GM18868 (cell line): ENCODE measurements at regions not wholly inside any gene's neighbourhood (a gene's known extent, or its start where the extent isn't known, plus 50 kb on each side); places are given as distances from the start of the nearest gene placed in this dataset.
A peak's percentile ranks its signal among the peaks of the same experiment; 100 is the strongest.

Source experiments
- ATAC-seq: cut with Tn5 transposase; IDR thresholded peaks from one replicate; pipeline ENCODE4 v1.9.1; 2021; ENCODE audit warnings: mild to moderate bottlenecking, moderate library complexity; ENCODE audit not compliant: unreplicated experiment

- ATAC-seq, result no peak
These were observed 238.5 kb upstream of the ZC3H12C start for GRCh38 chr11:109854731-109855130.

- ATAC-seq, result no peak
These were observed 236.3 kb upstream of the ZC3H12C start for GRCh38 chr11:109856928-109857327.

DNA sequence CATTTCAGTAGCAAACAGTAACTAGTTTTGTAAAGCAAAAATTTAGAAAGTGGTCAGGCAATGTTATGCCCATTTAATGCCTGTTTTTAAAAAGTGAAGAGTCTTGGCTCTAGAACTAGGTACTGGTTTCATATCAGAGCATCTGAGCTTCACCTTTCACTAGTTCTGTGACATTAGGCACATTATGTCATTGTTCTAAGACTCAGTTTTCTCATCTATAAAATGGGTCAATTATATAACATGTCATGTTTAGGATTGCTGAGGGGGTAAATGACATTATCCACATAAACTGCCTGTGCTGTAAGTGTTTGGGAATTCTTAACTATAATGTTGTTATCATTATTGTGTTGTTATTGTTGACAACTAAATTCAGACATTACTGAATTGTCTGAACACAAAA, 235.6 kb upstream of the ZC3H12C start:
- ATAC-seq, result no peak

DNA sequence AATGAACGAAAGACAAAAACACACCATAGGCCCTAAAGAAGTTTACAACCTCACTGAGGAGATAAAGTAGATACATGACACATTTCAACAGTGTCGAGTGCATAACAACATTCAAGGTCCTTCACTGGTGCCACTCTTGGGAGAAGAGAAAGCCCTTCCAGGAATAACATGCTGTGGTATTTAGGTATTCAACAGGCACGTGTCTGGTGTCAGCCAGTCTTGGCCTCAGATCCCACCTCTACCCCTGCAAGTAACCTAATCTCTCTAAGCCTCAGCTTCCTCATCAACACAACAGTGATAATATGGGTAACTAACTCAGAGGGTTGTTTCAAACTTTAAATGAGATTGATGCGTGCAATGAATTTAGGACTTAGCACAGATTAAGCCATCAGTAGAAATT, 235.0 kb upstream of the ZC3H12C start:
- no peak for ATAC-seq

- ATAC-seq, result no peak
These were observed 234.0 kb upstream of the ZC3H12C start for GRCh38 chr11:109859045-109859724.

- ATAC-seq, result no peak
These were observed 230.4 kb upstream of the ZC3H12C start for GRCh38 chr11:109862835-109863234.

- peak; percentile 91 for ATAC-seq
These were observed 229.0 kb upstream of the ZC3H12C start for GRCh38 chr11:109864151-109864661.

GRCh38 chr11:109864834-109865547, 228.2 kb upstream of the ZC3H12C start:
- peak; percentile 43 for ATAC-seq

DNA sequence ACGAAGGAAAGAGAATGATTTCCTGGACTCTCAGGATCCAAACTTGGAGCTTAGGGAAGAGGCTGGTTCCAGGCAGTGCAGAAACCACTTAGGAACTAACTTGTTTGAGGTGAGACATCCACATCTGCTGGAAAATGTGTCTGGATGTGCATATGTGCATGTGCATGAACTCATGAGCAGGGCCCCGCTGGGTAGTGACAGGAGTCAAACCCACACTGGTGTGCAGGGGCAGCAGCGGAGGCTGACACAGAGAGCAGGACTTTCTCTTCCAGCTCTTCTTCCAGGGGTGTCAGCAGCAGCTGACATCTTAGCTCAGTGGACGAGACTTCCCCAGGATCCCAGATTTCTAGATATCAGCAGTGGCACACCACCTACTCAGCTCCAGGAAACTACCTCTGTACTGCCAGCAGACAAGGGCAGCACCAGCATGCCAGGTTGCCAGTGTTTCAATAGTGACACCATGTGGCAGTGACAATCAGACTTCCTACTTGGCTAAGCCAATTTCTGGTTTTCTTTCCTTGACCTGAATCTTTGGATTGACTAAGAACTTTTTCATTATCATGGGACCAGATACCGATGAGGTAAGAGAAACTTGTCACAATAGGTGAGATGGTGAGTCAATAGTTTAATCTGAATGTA, 227.5 kb upstream of the ZC3H12C start:
- no peak for ATAC-seq

- ATAC-seq, result no peak
These were observed 225.4 kb upstream of the ZC3H12C start for GRCh38 chr11:109867784-109868183.

DNA sequence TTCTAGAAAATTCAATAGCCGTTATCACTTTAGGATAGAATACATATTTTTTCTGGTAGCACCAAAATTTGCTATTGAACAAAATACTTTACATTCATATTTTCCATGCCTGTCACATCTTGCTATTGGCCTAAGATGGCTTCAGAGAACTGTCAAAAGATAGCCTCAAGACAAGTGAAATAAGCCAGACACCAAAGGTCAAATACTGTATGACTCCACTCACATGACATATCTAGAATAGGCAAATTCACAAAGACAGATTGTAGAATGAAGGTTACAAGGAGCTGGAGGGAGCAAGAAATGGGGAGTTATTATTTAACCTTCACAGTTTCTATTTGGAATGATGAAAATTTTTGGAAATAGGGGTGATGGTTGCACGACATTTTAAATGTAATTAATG, 223.7 kb upstream of the ZC3H12C start:
- no peak for ATAC-seq

DNA sequence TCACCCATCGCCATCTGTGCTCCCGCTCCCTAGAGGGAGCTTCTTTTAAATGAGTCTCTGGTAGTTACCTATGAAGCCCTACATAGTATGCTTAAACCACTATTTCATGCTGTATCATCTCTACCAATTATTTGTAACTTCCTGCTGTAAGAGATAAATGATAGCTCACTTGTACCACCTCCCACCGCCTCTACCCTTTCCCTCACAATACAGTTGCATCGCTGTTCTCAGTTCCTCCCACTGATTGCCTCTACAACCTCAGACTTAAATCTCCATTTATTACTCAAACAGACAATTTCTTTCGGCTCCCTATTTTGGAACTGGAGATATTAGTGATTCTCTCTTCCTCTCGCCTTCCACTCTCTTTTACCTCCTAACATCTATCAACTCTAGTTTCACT, 222.9 kb upstream of the ZC3H12C start:
- no peak for ATAC-seq

DNA sequence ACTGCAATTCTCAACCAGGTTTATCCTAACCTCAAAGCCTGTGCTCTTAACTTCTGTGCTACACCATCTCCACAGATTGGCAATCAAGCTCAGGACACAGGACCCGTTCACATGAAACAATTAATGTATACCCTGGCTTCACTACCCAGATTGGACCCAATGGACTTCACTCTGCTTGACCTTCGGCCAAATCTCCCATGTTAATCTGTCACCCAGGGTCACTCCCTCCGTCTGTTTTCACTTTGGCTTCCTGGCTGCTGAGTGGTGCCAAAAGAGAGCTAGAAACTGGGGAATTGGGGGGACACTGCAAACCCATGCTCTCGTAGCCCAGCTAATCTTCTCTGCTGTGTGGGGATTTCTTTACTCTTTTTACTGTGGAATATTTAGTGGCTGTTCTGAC, 216.1 kb upstream of the ZC3H12C start:
- ATAC-seq, result no peak

- no peak for ATAC-seq
These were observed 208.7 kb upstream of the ZC3H12C start for GRCh38 chr11:109884501-109884900.

- ATAC-seq, result no peak
These were observed 208.2 kb upstream of the ZC3H12C start for GRCh38 chr11:109885006-109885405.

DNA sequence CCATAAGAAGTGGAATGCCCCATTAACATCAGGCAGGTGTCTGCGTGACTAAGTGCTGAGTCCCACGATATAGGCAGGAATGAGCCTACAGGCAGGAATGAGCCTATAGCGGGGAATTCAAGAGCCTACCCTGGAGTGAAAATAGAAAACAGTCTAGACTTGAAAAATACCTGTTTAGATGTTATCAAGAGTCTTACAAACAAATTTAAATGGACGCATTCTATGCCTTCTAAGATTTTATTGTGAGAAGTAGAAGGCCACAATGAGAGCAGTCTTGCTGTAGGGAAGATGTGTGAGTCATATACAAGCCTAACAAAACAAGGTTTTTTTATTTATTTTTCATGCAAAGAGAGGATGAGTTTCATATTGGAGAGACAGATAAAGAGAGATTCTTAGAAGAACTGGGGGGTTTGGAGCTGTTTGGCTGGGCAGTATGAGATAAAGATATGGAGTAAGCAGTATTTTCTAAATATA, 200.8 kb upstream of the ZC3H12C start:
- ATAC-seq, result no peak

- ATAC-seq, result no peak
These were observed 198.9 kb upstream of the ZC3H12C start for GRCh38 chr11:109894242-109894641.

DNA sequence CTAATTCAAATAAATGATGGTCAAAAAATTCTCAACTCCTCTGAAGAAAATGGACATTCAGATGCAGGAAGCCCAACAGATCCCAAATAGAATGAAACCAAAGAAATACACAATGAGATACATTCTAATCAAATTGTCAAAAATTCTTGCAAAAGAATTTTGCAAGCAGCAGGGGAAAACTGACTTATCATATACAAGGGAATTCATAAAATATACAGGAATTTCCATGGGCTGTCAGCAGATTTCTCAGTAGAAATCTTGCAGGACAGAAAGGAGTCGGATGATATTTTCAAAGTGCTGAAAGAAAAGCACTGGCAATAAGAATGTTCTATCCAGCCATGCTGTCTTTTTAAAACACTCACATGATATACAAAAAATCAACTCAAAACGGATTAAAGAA, 194.6 kb upstream of the ZC3H12C start:
- no peak for ATAC-seq

DNA sequence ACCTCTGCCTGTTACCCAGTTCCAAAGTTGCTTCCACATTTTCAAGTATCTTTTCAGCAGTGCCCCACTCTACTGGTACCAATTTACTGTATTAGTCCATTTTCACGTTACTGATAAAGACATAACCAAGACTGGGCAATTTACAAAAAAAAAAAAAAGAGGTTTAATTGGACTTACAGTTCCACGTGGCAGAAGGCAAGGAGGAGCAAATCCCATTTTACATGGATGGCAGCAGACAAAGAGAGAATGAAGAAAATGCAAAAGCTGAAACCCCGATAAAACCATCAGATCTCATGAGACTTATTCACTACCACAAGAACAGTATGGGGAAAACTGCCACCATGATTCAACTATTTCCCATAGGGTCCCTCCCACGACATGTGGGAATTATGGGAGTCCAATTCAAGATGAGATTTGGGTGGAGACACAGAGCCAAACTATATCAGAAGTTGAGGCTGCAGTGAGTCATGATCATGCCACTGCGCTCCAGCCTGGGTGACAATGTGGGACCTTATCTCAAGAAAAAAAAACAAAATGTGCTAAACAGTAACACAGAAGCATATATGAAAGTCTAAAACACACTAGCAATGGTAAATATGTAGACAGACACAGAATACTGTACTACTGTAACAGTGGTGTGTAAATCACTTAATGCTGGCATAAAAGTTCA, 190.3 kb upstream of the ZC3H12C start:
- ATAC-seq, result no peak

GRCh38 chr11:109911488-109911887, 181.7 kb upstream of the ZC3H12C start:
- ATAC-seq, result peak; percentile 77

DNA sequence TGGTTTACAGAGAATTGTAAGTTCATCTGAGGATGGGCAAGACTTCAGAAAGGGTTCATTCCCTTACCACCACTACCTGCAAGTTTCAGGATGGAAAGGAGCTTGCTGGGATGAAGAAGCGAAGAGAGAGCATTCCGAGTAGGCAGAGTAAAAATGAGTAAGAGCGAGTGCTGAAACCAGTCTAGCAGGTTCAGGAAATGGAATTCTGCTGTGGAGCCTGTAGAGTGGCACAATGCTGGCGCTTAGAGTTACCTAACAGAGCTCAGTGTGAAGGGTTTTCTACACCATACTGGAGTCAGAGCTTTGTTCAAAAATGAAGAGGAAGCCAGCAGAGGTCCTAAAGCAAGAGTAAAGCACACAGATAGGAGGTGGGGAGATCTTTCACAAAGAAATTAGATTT, 179.2 kb upstream of the ZC3H12C start:
- no peak for ATAC-seq
